Neural progenitor cell (in vitro differentiated cells): ENCODE measurements at regions not wholly inside any gene's neighbourhood (a gene's known extent, or its start where the extent isn't known, plus 50 kb on each side); places are given as distances from the start of the nearest gene placed in this dataset.

ENCODE experiments used
- EZH2 ChIP-seq: fragments of 200-600 bp; sonication (generic); IDR thresholded peaks from 2 replicates; pipeline ENCODE4 v1.6.1; 2017; ENCODE audit warnings: antibody characterized with exemption, mild to moderate bottlenecking, moderate library complexity
- EZH2phosphoT487 ChIP-seq: fragments of 200-600 bp; sonication (generic); IDR thresholded peaks from 2 replicates; pipeline ENCODE4 v1.6.1; 2017; ENCODE audit warnings: antibody characterized with exemption
- TF ChIP-seq, protein P1 (sequence below): fragments of 200-600 bp; sonication (generic); IDR thresholded peaks from 2 replicates; pipeline ENCODE4 v1.5.1; 2017; ENCODE audit warnings: antibody characterized with exemption, mild to moderate bottlenecking

DNA sequence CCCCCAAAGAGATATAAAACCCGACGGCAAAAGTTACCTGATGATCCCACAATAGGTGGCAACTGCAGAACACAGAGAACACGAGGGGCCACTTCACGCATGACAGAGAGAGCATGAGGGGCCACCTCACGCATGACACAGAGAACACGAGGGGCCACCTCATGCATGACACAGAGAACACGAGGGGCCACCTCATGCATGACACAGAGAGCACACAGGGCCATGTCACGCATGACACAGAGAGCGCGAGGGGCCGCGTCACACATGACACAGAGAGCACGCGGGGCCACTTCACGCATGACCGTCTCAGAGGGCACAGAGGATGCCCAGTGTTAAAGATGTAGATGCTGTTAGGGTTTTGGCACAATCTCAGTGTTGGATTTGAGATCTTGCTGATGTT lies 1359.5 kb downstream of the TBC1D22A start:
- TF ChIP-seq, protein P1, sequence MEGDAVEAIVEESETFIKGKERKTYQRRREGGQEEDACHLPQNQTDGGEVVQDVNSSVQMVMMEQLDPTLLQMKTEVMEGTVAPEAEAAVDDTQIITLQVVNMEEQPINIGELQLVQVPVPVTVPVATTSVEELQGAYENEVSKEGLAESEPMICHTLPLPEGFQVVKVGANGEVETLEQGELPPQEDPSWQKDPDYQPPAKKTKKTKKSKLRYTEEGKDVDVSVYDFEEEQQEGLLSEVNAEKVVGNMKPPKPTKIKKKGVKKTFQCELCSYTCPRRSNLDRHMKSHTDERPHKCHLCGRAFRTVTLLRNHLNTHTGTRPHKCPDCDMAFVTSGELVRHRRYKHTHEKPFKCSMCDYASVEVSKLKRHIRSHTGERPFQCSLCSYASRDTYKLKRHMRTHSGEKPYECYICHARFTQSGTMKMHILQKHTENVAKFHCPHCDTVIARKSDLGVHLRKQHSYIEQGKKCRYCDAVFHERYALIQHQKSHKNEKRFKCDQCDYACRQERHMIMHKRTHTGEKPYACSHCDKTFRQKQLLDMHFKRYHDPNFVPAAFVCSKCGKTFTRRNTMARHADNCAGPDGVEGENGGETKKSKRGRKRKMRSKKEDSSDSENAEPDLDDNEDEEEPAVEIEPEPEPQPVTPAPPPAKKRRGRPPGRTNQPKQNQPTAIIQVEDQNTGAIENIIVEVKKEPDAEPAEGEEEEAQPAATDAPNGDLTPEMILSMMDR, result no peak
- TF ChIP-seq EZH2 (no peak), EZH2phosphoT487 (no peak)
